GM10248 (cell line): ENCODE measurements at regions not wholly inside any gene's neighbourhood (a gene's known extent, or its start where the extent isn't known, plus 50 kb on each side); places are given as distances from the start of the nearest gene placed in this dataset.

ENCODE experiments used
- CTCF ChIA-PET: fragments of 300-600 bp; sonication (Branson Sonifier 250); formaldehyde crosslinking; extraction: SDS; loops from one replicate; lab custom pipeline; 2021; ENCODE audit warnings: antibody characterized with exemption; lab: Yijun Ruan, JAX
- POLR2A ChIA-PET: fragments of 350-650 bp; sonication (Branson Sonifier 250); formaldehyde crosslinking; extraction: SDS; loops from one replicate; lab custom pipeline; 2020; ENCODE audit warnings: antibody characterized with exemption; lab: Yijun Ruan, JAX
- DNase-seq: peaks from one replicate; pipeline ENCODE4 v3.0.0; 2012; ENCODE audit errors: extremely low spot score
- TF ChIP-seq, protein P1 (sequence below): IDR thresholded peaks from 2 replicates; pipeline ENCODE4 v1.5.1; 2012; ENCODE audit warnings: mild to moderate bottlenecking, low read depth; ENCODE audit errors: extremely low read depth, missing control alignments, control extremely low read depth

DNA sequence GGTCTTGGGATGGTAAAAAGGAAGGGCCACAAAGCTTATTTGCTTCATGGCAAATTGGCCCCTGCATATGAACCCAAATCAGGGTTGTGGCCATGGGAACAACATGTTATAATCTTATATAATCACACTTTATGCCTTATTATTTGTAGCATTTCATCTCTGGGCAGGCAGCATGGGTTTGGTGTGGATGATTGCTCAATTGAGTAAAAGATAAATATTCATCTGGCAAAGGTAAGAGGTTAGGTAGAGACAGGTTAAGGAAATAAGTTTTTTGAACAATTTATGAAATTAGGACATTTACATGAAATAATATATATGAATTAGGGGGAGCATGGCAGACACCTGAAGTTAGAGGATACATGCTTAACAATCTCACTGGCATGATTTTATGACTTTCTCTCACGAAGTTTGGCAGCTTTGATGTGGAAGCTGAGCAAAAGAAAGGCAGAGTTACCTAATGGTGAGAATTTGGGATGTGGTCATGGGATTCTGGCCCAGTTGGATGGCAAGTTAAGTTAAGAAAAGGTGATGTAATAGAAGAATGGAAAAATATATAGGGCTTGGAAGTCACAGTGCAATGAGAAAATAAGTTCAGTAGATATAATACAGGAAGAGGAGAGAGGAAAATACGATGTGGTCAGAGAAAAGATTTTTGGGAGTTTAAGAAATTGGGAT, 88.1 kb upstream of the FAM3C start:
- ChIA-PET CTCF (interaction anchor here (0.6 to 1.4 kb wide), 2 partner anchors 9 to 23 kb away, joined by 3 read pairs; no protein-coding TSS in a partner anchor), POLR2A (no interaction called here)
- TF ChIP-seq, protein P1, sequence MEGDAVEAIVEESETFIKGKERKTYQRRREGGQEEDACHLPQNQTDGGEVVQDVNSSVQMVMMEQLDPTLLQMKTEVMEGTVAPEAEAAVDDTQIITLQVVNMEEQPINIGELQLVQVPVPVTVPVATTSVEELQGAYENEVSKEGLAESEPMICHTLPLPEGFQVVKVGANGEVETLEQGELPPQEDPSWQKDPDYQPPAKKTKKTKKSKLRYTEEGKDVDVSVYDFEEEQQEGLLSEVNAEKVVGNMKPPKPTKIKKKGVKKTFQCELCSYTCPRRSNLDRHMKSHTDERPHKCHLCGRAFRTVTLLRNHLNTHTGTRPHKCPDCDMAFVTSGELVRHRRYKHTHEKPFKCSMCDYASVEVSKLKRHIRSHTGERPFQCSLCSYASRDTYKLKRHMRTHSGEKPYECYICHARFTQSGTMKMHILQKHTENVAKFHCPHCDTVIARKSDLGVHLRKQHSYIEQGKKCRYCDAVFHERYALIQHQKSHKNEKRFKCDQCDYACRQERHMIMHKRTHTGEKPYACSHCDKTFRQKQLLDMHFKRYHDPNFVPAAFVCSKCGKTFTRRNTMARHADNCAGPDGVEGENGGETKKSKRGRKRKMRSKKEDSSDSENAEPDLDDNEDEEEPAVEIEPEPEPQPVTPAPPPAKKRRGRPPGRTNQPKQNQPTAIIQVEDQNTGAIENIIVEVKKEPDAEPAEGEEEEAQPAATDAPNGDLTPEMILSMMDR, result no peak
- DNase-seq, result no peak

DNA sequence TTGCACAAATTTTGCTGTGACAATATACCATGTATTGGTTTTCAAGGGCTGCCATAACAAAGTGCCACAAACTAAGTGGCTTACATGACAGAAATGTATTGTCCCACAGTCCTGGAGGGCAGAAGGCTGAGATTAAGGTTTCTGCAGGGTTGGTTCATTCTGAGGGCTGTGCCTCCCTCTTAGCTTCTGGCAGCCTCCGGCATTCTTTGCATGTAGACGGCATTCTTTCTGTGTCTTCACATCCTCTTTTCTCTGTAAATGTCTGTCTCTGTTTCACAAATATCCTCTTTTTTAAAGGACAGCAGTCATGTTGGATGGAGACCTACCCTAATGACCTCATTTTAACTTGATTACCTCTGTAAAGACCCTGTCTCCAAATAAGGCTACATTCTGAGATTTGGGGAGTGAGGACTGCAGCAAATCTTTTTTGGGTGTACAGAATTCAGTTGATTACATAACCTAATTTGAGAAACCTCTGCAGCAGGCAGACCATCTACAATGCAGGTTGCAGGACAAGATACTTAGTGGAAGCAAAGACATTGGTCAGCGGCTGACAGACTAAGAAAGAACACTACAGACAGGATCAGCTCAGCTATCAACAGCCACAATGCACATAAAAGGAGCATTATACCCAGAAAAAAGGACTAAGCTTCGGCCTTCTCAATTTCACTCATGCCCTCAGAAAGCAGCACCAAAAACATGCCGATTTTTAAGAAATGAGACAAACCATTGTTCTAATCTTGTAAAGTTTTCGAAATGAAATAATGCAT, 84.6 kb upstream of the FAM3C start:
- CTCF ChIA-PET, result interaction anchor here (1.2 to 1.3 kb wide), 2 partner anchors 14 to 28 kb away, joined by 3 read pairs; no protein-coding TSS in a partner anchor
- TF ChIP-seq, protein P1, result no peak
- DNase-seq, result no peak
- POLR2A ChIA-PET, result no interaction called here

DNA sequence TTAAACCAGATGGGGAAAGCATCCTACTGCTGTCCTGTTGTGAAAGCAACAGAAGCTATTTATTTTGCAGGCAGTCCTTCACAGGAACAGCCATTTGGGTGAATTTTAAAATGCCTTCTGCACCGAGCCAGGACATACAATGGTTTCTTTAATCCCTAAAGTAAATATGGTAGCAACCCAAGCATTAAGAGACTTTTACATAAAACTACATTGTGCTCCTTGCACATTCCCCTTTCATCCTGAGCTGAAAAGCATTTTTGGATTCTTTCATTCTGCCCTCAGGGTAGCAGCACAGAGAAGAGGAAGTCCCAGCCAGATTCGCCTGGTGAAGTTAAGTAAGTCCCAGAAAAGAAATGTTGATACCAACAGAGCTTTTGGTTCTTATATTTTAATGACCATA, 84.0 kb upstream of the FAM3C start:
- POLR2A ChIA-PET, result no interaction called here
- CTCF ChIA-PET, result interaction anchor here (1.3 kb wide), 1 partner anchor 15 kb away, joined by 3 read pairs; no protein-coding TSS in a partner anchor
- no peak for DNase-seq
- TF ChIP-seq, protein P1, result no peak

DNA sequence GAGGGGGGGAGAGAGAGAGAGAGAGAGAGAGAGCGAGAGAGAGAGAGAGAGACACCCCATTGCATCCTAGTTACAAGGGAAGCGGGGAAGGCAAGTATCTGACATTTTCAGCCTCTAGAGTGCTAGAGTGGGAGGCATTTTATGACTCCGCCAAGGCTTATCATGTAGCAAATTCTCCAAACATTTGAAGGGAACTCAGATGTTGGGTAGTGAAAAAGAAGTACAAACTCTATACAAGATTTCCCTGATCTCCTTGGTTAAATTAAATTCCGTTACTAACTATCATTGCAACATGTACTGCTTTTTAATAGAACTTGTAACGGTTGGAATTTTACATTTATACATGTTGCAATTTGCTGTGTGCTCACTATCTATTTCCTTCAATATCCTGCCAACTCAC, 83.4 kb upstream of the FAM3C start:
- ChIA-PET CTCF (interaction anchor here (1.3 kb wide), 1 partner anchor 15 kb away, joined by 3 read pairs; no protein-coding TSS in a partner anchor), POLR2A (no interaction called here)
- DNase-seq, result no peak
- TF ChIP-seq, protein P1, result no peak

DNA sequence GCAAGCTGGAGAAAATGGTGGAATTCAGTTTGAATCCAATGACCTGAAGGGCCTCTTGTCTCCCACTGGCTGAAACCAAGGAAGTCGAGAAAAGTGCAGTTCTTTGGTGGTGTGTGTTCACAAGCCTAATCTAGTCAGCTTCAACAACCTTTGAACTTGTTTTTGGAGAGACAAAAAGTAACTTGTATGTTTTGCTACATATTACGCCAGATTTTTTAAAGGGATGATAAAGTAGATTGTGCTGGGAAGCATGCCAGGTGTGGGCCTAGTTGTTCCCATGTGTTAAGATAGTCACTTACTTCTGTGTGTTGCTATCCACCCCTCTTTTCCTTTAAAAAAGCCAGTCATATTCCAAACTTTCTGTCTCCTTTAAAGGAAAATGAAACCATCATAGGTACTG, 79.7 kb upstream of the FAM3C start:
- ChIA-PET CTCF (no interaction called here), POLR2A (no interaction called here)
- DNase-seq, result no peak
- TF ChIP-seq, protein P1, result no peak

DNA sequence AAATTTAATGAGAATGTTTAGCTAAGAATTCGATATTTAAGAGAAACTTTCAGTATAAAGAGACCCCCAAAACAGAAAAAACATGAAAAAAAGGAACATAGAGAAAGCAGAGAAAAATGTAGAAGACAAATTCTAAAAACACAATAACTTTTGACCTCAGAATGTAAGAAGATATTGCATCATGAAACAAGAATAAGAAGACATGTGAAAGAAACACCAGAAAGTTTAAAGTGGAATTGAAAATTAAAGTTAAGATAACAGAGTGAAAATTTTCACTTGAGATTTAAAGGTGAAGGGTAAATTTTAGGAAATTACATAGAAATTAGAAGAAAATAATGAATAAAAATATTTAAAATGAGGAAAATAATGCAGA, 78.2 kb upstream of the FAM3C start:
- TF ChIP-seq, protein P1, result no peak
- POLR2A ChIA-PET, result no interaction called here
- DNase-seq, result no peak
- CTCF ChIA-PET, result interaction anchor here (0.9 to 2.1 kb wide), 3 partner anchors 27 to 107 kb away, joined by 3 to 7 read pairs (median 3); no protein-coding TSS in a partner anchor
